Colonic mucosa (tissue), 4 donors: ENCODE measurements at regions not wholly inside any gene's neighbourhood (a gene's known extent, or its start where the extent isn't known, plus 50 kb on each side); places are given as distances from the start of the nearest gene placed in this dataset.
"Not testable (repeated sequence)": the region's sequence is repeated elsewhere in the genome, so short reads cannot be mapped to it uniquely, and the experiment has no call there.

Source experiments
- DNase-seq: peaks from one replicate; pipeline ENCODE4 v3.0.0-alpha.2; 2020
- H3K27ac ChIP-seq: fragments of 200-600 bp; one replicate; pipeline ENCODE4 v1.8.0; 2021
- H3K27me3 ChIP-seq: fragments of 200-600 bp; one replicate; pipeline ENCODE4 v1.8.0; 2021
- H3K36me3 ChIP-seq: fragments of 200-600 bp; one replicate; pipeline ENCODE4 v1.8.0; 2021
- H3K4me1 ChIP-seq: fragments of 200-600 bp; one replicate; pipeline ENCODE4 v1.8.0; 2021; ENCODE audit warnings: mild to moderate bottlenecking
- H3K4me3 ChIP-seq: fragments of 200-600 bp; one replicate; pipeline ENCODE4 v1.8.0; 2021
- H3K9ac ChIP-seq, 2 donors: one replicate each; pipeline ENCODE4 v1.7.0; 2013; ENCODE audit warnings: control low read depth in 2 of 2, low read depth in 2 of 2, low read length in 2 of 2
- H3K9me3 ChIP-seq: fragments of 200-600 bp; one replicate; pipeline ENCODE4 v1.8.0; 2021
- intact Hi-C: fragments of 100-400 bp; cut with DNase I; formaldehyde crosslinking; loops from one replicate; pipeline ENCODE4 v1.14.1; 2022
- TF ChIP-seq, protein P1 (sequence below): fragments of 200-600 bp; IDR thresholded peaks from one replicate; pipeline ENCODE4 v1.8.0; 2022; ENCODE audit warnings: antibody characterized with exemption, mild to moderate bottlenecking
- donor health status: healthy.
- donor health status: DM: no; HTN: no; CAD: no.
- donor health status: DM: no; HTN: no; CAD: no.

DNA sequence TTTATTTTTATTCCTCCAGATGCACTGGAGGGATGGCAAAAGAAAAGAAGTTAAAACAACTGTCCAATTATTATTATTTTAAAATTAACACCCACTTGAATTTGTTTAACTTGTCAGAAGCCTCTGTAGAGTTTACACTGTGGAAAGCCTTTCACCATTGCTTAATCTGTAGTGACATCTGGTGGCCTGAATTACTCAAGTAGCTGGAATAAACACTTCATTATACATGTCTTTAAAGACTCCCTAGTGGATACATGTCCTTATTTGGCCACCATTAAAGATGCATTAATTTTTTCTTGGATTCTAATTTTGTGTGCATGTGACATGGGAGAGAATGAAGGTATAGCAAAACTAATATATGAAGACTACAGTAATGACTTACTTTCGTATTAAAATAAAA is 1496.5 kb downstream of the FAM181B start:
- intact Hi-C loops, result loop anchor here (5.0 kb wide), 1 partner anchor 1530 kb away; no protein-coding TSS in a partner anchor
- no peak overlapping the region for H3K9ac ChIP-seq
- H3K4me1 ChIP-seq, result no peaks in the 10 kb centered on the region
- no peak overlapping the region for H3K27ac ChIP-seq
- H3K36me3 ChIP-seq, result no peaks in the 10 kb centered on the region
- H3K9me3 ChIP-seq, result no peaks in the 10 kb centered on the region
- H3K4me3 ChIP-seq, result no peak overlapping the region
- TF ChIP-seq, protein P1, sequence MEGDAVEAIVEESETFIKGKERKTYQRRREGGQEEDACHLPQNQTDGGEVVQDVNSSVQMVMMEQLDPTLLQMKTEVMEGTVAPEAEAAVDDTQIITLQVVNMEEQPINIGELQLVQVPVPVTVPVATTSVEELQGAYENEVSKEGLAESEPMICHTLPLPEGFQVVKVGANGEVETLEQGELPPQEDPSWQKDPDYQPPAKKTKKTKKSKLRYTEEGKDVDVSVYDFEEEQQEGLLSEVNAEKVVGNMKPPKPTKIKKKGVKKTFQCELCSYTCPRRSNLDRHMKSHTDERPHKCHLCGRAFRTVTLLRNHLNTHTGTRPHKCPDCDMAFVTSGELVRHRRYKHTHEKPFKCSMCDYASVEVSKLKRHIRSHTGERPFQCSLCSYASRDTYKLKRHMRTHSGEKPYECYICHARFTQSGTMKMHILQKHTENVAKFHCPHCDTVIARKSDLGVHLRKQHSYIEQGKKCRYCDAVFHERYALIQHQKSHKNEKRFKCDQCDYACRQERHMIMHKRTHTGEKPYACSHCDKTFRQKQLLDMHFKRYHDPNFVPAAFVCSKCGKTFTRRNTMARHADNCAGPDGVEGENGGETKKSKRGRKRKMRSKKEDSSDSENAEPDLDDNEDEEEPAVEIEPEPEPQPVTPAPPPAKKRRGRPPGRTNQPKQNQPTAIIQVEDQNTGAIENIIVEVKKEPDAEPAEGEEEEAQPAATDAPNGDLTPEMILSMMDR, result peak; percentile 36
- DNase-seq, result peak; percentile 36
- no peaks in the 10 kb centered on the region for H3K27me3 ChIP-seq

DNA sequence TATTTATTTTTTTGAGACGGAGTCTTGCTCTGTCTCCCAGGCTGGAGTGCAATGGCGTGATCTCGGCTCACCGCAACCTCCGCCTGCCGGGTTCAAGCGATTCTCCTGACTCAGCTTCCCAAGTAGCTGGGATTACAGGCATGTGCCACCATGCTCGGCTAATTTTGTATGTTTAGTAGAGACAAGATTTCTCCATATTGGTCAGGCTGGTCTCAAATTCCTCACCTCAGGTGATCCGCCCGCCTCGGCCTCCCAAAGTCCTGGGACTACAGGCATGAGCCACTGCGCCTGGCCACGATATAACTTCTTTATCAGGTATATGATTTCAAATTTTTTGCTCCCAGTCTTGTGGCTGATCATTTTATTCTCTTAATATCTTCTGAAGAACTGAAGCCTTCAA is 1506.3 kb downstream of the FAM181B start:
- intact Hi-C loops, H3K9ac ChIP-seq, H3K27me3 ChIP-seq, H3K27ac ChIP-seq, H3K36me3 ChIP-seq, H3K9me3 ChIP-seq, H3K4me3 ChIP-seq, DNase-seq, H3K4me1 ChIP-seq: not testable (repeated sequence)

DNA sequence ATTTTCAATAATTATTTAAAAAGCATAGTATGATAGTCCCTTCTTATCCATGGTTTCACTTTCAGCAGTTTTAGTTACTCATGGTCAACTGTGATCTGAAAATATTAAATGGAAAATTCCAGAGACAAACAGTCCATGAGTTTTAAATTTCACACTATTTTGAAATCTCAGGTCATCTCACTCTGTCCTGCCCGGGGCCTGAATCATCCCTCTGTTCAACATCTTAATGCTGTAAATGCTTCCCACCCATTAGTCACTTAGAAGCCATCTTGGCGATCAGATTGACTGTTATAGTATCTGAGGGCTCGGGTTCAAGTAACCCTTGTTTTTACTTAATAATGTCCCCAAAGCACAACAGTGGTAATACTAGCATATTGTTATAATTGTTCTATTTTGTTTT is 1509.3 kb downstream of the FAM181B start:
- no peaks in the 10 kb centered on the region for H3K4me1 ChIP-seq
- no peak for DNase-seq
- intact Hi-C loops, result no loop called here
- H3K9ac ChIP-seq, result no peak overlapping the region
- no peaks in the 10 kb centered on the region for H3K9me3 ChIP-seq
- no peaks in the 10 kb centered on the region for H3K36me3 ChIP-seq
- no peaks in the 10 kb centered on the region for H3K27me3 ChIP-seq
- TF ChIP-seq, protein P1, result no peak
- H3K4me3 ChIP-seq, result no peak overlapping the region
- no peak overlapping the region for H3K27ac ChIP-seq

DNA sequence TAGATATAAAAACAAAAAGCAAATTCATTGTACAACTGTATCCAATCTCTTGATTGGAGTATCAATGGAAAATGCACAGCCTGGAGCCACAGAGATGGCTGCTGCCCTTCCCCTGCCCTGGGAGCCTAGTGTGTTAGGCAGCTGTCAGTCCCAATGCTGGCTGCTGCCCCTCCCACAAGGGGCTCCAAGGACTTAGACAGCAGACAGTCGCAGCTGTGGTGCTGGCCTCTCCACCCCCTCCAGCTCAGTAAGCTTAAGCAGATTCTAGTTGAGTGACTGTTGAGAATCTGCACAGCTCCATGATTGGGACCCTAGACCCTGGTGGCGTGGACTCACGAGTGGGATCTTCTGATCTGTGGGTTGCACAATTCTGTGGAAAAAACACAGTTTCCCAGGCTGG is 1511.2 kb downstream of the FAM181B start:
- Histone ChIP-seq H3K4me3 (no peak overlapping the region), H3K36me3 (no peaks in the 10 kb centered on the region), H3K27ac (no peak overlapping the region), H3K9me3 (no peaks in the 10 kb centered on the region), H3K4me1 (no peaks in the 10 kb centered on the region), H3K27me3 (no peaks in the 10 kb centered on the region), H3K9ac (no peak overlapping the region)
- TF ChIP-seq, protein P1, result no peak
- intact Hi-C loops, result no loop called here
- no peak for DNase-seq

DNA sequence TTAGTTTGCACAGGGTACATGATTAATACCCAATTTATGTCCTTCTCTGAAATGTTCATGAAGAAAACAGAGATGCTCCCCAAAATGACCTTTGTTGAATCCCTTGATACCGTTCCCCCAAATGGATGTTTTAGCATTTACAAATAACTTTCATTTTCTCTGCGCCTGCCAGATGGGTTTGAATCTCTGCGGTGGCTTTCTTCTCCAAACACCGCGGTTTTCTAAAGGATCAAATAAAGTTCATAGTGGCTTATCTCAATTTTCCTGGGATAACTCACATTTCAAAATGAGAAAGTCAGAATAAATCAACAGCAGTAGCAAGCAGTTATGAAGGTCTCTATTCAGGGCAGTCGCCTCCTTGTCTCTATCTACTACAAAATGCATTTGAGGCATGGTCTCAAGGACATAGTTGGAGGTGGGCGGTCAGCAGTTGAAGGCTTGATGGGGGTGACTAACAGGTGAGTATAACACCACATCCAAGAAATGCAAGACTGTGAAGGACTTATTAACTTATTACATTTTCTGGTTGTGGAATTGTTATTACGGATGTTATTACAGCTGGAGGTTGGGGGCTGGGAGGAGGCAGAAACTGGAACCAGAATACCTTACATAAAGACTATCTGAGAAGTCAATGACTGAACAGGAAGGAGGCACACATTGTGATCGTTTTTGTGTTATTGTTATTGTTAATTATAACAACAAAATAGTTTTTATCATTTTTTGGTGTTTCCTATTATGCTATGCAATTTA is 1513.3 kb downstream of the FAM181B start:
- H3K27me3 ChIP-seq, result no peaks in the 10 kb centered on the region
- H3K4me3 ChIP-seq, result no peak overlapping the region
- intact Hi-C loops, result no loop called here
- H3K4me1 ChIP-seq, result no peaks in the 10 kb centered on the region
- no peak for DNase-seq
- H3K27ac ChIP-seq, result no peak overlapping the region
- H3K9me3 ChIP-seq, result no peaks in the 10 kb centered on the region
- no peak overlapping the region for H3K9ac ChIP-seq
- no peaks in the 10 kb centered on the region for H3K36me3 ChIP-seq
- TF ChIP-seq, protein P1, result no peak

DNA sequence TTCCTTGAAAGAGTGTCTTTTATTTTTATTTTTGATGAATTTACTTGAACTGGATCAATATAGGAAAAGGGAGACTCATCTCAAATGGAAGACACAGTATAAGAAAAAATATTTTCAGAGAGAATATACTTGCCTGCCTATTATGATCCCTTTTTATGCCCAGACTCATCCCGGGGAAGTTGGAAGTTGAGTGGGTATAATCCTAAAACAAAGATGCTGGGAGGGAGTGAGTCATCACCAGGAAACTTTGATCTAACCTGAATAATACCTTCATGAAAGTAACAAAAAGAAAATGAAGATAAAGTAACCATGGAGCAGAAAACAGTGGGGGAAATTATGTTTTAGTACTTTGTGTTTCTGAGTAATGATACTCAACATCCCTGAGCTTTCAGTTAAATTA is 1514.0 kb downstream of the FAM181B start:
- Histone ChIP-seq H3K27ac (no peak overlapping the region), H3K27me3 (no peaks in the 10 kb centered on the region), H3K9ac (no peak overlapping the region), H3K9me3 (no peaks in the 10 kb centered on the region), H3K4me3 (no peak overlapping the region), H3K4me1 (no peaks in the 10 kb centered on the region), H3K36me3 (no peaks in the 10 kb centered on the region)
- DNase-seq, result no peak
- intact Hi-C loops, result no loop called here
- TF ChIP-seq, protein P1, result no peak
